BJ (cell line): ENCODE measurements at regions not wholly inside any gene's neighbourhood (a gene's known extent, or its start where the extent isn't known, plus 50 kb on each side); places are given as distances from the start of the nearest gene placed in this dataset.

ENCODE experiments used
- CTCF ChIA-PET: fragments of 350-600 bp; formaldehyde crosslinking; extraction: SDS; loops from one replicate; lab custom pipeline; 2021; ENCODE audit warnings: antibody characterized with exemption, inconsistent platforms; lab: Yijun Ruan, JAX
- POLR2A ChIA-PET: fragments of 300-600 bp; sonication (Branson Sonifier 250); formaldehyde crosslinking; extraction: SDS; loops from one replicate; lab custom pipeline; 2021; ENCODE audit warnings: antibody characterized with exemption; lab: Charles Lee
- DNase-seq: peaks from one replicate; pipeline ENCODE4 v3.0.0-alpha.2; 2011; ENCODE audit warnings: low read depth
- H3K27me3 ChIP-seq: 2 replicates; pipeline ENCODE4 v1.6.0; 2011; ENCODE audit warnings: low read length; ENCODE audit not compliant: control insufficient read depth, insufficient read depth
- H3K36me3 ChIP-seq: 2 replicates; pipeline ENCODE4 v1.5.1; 2011; ENCODE audit warnings: low read length; ENCODE audit not compliant: control insufficient read depth, insufficient read depth
- H3K4me3 ChIP-seq: 2 replicates; pipeline ENCODE4 v1.5.1; 2011; ENCODE audit warnings: low read depth, mild to moderate bottlenecking, control low read depth, low read length
- CTCF ChIP-seq: IDR thresholded peaks from 2 replicates; pipeline ENCODE4 v1.5.1; 2011; ENCODE audit warnings: low read depth, mild to moderate bottlenecking, control low read depth, inconsistent platforms, low read length, moderate library complexity; ENCODE audit not compliant: insufficient read depth

GRCh38 chr14:101491841-101492240 lies 69.5 kb upstream of the DIO3 start:
- Histone ChIP-seq H3K27me3 (no peaks in the 10 kb centered on the region), H3K36me3 (no peaks in the 10 kb centered on the region), H3K4me3 (no peak overlapping the region)
- CTCF ChIA-PET, result no interaction called here
- POLR2A ChIA-PET, result no interaction called here
- no peak for DNase-seq
- TF ChIP-seq CTCF, result no peak

- POLR2A ChIA-PET, result no interaction called here
- DNase-seq, result no peak
- CTCF ChIA-PET, result no interaction called here
- H3K4me3 ChIP-seq, result no peak overlapping the region
- TF ChIP-seq CTCF, result no peak
- H3K36me3 ChIP-seq, result no peaks in the 10 kb centered on the region
- H3K27me3 ChIP-seq, result peaks cover 1% of the 10 kb centered on the region; the same call in 1 of the 2 replicates
These were observed 68.6 kb upstream of the DIO3 start for GRCh38 chr14:101492716-101493115.

GRCh38 chr14:101494826-101495225 lies 66.5 kb upstream of the DIO3 start:
- no peak overlapping the region for H3K4me3 ChIP-seq
- H3K27me3 ChIP-seq, result peaks cover 1% of the 10 kb centered on the region; the same call in 1 of the 2 replicates
- no peak for DNase-seq
- no peak for TF ChIP-seq CTCF
- H3K36me3 ChIP-seq, result no peaks in the 10 kb centered on the region
- POLR2A ChIA-PET, result no interaction called here
- CTCF ChIA-PET, result no interaction called here

- DNase-seq, result no peak
- H3K36me3 ChIP-seq, result no peaks in the 10 kb centered on the region
- H3K27me3 ChIP-seq, result peaks cover 1% of the 10 kb centered on the region; the same call in 1 of the 2 replicates
- no peak overlapping the region for H3K4me3 ChIP-seq
- ChIA-PET POLR2A (no interaction called here), CTCF (no interaction called here)
- TF ChIP-seq CTCF, result no peak
These were observed 66.0 kb upstream of the DIO3 start for GRCh38 chr14:101495284-101495683.

DNA sequence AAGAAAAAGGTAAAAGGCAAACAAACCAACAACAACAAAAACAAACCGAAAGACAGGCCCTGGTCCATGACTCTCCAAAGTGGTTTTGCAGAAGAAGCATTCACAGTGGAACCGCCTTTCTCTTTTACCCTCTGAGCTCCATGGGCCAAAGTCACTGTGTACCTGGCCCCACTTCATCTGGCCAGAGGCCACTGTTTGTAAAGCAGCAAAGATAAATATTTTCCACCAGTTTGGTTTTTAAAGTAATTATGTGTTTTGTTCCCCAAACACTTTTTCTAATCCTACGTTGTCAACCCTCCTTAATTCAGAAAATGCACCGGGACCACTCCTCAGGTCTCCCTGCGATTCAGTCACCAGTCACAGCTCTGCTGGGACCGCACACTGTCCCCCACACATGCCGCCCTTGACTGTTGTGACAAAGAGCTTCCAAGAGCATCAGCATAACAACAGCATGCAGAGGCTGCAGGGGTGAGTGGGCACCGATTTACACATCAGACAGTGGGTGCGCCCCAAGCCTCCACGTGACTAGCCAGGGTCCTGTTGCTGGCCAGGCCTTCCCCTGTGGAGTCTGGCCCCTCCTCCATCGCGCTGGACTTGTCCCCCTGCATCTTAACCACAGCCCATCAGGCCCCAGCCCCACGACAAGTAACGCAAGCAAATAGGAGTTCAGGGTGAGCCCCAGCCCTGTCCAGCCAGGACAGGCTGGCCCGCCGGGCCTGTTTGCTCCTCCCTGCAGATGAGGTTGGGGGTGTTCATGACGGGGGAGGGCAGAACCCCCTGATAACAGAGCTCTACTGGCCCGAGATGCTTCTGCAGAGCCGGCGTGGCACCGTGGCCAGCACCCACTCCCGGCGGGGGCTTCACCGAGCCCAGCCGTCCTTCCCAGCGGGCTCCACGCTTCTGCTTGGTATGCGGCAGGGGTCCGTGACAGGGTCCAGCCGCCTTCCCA lies 65.2 kb upstream of the DIO3 start:
- no peak for DNase-seq
- POLR2A ChIA-PET, result no interaction called here
- no peaks in the 10 kb centered on the region for H3K36me3 ChIP-seq
- H3K4me3 ChIP-seq, result no peak overlapping the region
- CTCF ChIA-PET, result no interaction called here
- peaks cover 1% of the 10 kb centered on the region; the same call in 1 of the 2 replicates for H3K27me3 ChIP-seq
- no peak for TF ChIP-seq CTCF
